Right renal pelvis (tissue), 4 donors: ENCODE measurements at regions not wholly inside any gene's neighbourhood (a gene's known extent, or its start where the extent isn't known, plus 50 kb on each side); places are given as distances from the start of the nearest gene placed in this dataset.

Experiments used
- DNase-seq, 4 donors: peaks; one replicate each; pipeline ENCODE4 v3.0.0-alpha.2; 2013; ENCODE audit warnings: low read depth in 4 of 4, low spot score in 3 of 4, missing footprints in 1 of 4

GRCh38 chr4:173793937-173794510, 264.0 kb upstream of the HAND2 start:
- DNase-seq, result no peak

GRCh38 chr4:173782660-173783059, 252.6 kb upstream of the HAND2 start:
- no peak for DNase-seq

GRCh38 chr4:173777921-173778320, 247.9 kb upstream of the HAND2 start:
- DNase-seq, result no peak

- DNase-seq, result no peak
These were observed 247.4 kb upstream of the HAND2 start for GRCh38 chr4:173777421-173777820.

GRCh38 chr4:173769568-173769967, 239.5 kb upstream of the HAND2 start:
- no peak for DNase-seq

GRCh38 chr4:173767650-173768049, 237.6 kb upstream of the HAND2 start:
- DNase-seq, result no peak

GRCh38 chr4:173766171-173766600, 236.2 kb upstream of the HAND2 start:
- DNase-seq, result peak in 3 of 4 donors; percentile 5 to 22 (median 22)

- DNase-seq, result no peak
These were observed 235.7 kb upstream of the HAND2 start for GRCh38 chr4:173765751-173766150.

- no peak for DNase-seq
These were observed 233.4 kb upstream of the HAND2 start for GRCh38 chr4:173763389-173763788.

GRCh38 chr4:173761938-173762337, 231.9 kb upstream of the HAND2 start:
- DNase-seq, result no peak

GRCh38 chr4:173761236-173761635, 231.2 kb upstream of the HAND2 start:
- DNase-seq, result no peak

GRCh38 chr4:173758132-173758531, 228.1 kb upstream of the HAND2 start:
- no peak for DNase-seq

- no peak for DNase-seq
These were observed 223.4 kb upstream of the HAND2 start for GRCh38 chr4:173753408-173753807.

GRCh38 chr4:173752610-173753230, 222.7 kb upstream of the HAND2 start:
- peak in 1 of 4 donors; percentile 5 for DNase-seq

- no peak for DNase-seq
These were observed 218.3 kb upstream of the HAND2 start for GRCh38 chr4:173748353-173748752.

GRCh38 chr4:173747537-173748257, 217.7 kb upstream of the HAND2 start:
- no peak for DNase-seq

- no peak for DNase-seq
These were observed 216.4 kb upstream of the HAND2 start for GRCh38 chr4:173746424-173746823.

GRCh38 chr4:173745765-173746164, 215.7 kb upstream of the HAND2 start:
- no peak for DNase-seq

- no peak for DNase-seq
These were observed 206.8 kb upstream of the HAND2 start for GRCh38 chr4:173736840-173737239.

GRCh38 chr4:173735585-173735984, 205.6 kb upstream of the HAND2 start:
- DNase-seq, result no peak

- no peak for DNase-seq
These were observed 205.0 kb upstream of the HAND2 start for GRCh38 chr4:173735049-173735448.

- DNase-seq, result no peak
These were observed 201.2 kb upstream of the HAND2 start for GRCh38 chr4:173731257-173731656.
